ENCODE measurements at regions not wholly inside any gene's neighbourhood (a gene's known extent, or its start where the extent isn't known, plus 50 kb on each side); places are given as distances from the start of the nearest gene placed in this dataset.

DNA sequence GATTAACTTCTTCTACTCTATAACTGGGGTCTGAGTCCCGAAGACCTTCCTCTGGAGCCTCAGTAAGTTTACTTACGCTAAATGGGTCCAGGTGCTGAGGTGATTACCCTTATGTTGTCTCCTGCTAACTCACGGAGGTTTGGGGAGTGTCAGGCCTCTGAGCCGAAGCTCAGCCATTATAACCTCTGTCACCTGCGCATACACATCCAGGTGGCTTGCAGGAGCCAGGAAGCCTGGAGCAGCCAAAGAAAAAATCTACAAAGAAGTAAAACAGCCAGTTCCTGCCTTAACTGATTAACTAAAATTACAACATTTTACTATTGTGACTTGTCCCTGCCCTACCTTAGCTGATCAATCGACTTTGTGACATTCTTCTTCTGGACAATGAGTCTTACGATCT is 350.7 kb downstream of the GLRX3 start:
- H3K4me2 ChIP-seq (ENCODE audit: low read depth, low read length, poor library complexity, severe bottlenecking), result no peak overlapping the region
- no peak overlapping the region for H2AFZ ChIP-seq (ENCODE audit: low read length)
- H3K79me2 ChIP-seq (ENCODE audit: insufficient read depth, low read length), result no peaks in the 10 kb centered on the region
- peaks cover 23% of the 10 kb centered on the region; the same call in 1 of the 2 replicates for H3K9me3 ChIP-seq (ENCODE audit: insufficient read depth, low read depth, low read length)
- no peaks in the 10 kb centered on the region for H3K4me1 ChIP-seq (ENCODE audit: insufficient read depth, low read length, poor library complexity, severe bottlenecking)
- no peak overlapping the region for H3K4me3 ChIP-seq (ENCODE audit: low read length, poor library complexity, severe bottlenecking)
- no peaks in the 10 kb centered on the region for H4K20me1 ChIP-seq (ENCODE audit: insufficient read depth, low read length, poor library complexity, severe bottlenecking)
- TF ChIP-seq EZH2phosphoT487 (IDR thresholded peaks at IDR 0.05; ENCODE audit: borderline replicate concordance), result no peak
- TF ChIP-seq, protein P1, sequence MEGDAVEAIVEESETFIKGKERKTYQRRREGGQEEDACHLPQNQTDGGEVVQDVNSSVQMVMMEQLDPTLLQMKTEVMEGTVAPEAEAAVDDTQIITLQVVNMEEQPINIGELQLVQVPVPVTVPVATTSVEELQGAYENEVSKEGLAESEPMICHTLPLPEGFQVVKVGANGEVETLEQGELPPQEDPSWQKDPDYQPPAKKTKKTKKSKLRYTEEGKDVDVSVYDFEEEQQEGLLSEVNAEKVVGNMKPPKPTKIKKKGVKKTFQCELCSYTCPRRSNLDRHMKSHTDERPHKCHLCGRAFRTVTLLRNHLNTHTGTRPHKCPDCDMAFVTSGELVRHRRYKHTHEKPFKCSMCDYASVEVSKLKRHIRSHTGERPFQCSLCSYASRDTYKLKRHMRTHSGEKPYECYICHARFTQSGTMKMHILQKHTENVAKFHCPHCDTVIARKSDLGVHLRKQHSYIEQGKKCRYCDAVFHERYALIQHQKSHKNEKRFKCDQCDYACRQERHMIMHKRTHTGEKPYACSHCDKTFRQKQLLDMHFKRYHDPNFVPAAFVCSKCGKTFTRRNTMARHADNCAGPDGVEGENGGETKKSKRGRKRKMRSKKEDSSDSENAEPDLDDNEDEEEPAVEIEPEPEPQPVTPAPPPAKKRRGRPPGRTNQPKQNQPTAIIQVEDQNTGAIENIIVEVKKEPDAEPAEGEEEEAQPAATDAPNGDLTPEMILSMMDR (conservative IDR thresholded peaks at IDR 0.05; ENCODE audit: low read length), result no peak
- H3K9ac ChIP-seq (ENCODE audit: low read depth, low read length, poor library complexity, severe bottlenecking), result no peak overlapping the region
- H3K36me3 ChIP-seq (ENCODE audit: insufficient read depth, low read length), result no peaks in the 10 kb centered on the region
- no peaks in the 10 kb centered on the region for H3F3A ChIP-seq (ENCODE audit: low read depth)
- no peaks in the 10 kb centered on the region for H3K9me2 ChIP-seq (replicated peaks; ENCODE audit: low read depth, low read length)
- no peaks in the 10 kb centered on the region for H3K27me3 ChIP-seq (ENCODE audit: insufficient read depth, low read length, poor library complexity, severe bottlenecking)

DNA sequence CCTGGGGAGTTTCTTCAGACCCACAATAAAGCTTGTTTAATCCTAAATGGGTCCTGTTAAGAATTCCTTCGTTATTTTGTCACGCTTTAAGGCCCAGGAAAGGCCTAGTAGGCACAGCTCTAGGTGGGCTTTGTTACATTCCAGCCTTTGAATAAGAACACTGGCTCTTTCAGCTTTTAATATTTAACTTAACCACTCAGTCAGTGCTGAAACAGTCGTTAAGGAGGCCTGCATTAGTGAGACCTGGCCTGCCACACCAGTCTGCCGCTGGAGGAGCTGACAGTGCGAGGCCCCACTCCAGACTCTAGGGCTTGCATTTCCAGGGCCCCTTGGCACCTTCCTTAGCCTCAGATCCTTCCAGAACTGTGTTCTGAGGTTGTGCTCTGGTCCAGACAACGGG is 351.4 kb downstream of the GLRX3 start:
- no peak overlapping the region for H3K9ac ChIP-seq (ENCODE audit: low read depth, low read length, poor library complexity, severe bottlenecking)
- no peaks in the 10 kb centered on the region for H3F3A ChIP-seq (ENCODE audit: low read depth)
- no peak overlapping the region for H3K4me3 ChIP-seq (ENCODE audit: low read length, poor library complexity, severe bottlenecking)
- H3K4me2 ChIP-seq (ENCODE audit: low read depth, low read length, poor library complexity, severe bottlenecking), result no peak overlapping the region
- H3K36me3 ChIP-seq (ENCODE audit: insufficient read depth, low read length), result no peaks in the 10 kb centered on the region
- no peaks in the 10 kb centered on the region for H3K9me2 ChIP-seq (replicated peaks; ENCODE audit: low read depth, low read length)
- H4K20me1 ChIP-seq (ENCODE audit: insufficient read depth, low read length, poor library complexity, severe bottlenecking), result no peaks in the 10 kb centered on the region
- H3K4me1 ChIP-seq (ENCODE audit: insufficient read depth, low read length, poor library complexity, severe bottlenecking), result no peaks in the 10 kb centered on the region
- H2AFZ ChIP-seq (ENCODE audit: low read length), result no peak overlapping the region
- no peaks in the 10 kb centered on the region for H3K79me2 ChIP-seq (ENCODE audit: insufficient read depth, low read length)
- peaks cover 25% of the 10 kb centered on the region; the same call in 1 of the 2 replicates for H3K9me3 ChIP-seq (ENCODE audit: insufficient read depth, low read depth, low read length)
- no peaks in the 10 kb centered on the region for H3K27me3 ChIP-seq (ENCODE audit: insufficient read depth, low read length, poor library complexity, severe bottlenecking)
- TF ChIP-seq, protein P1 (conservative IDR thresholded peaks at IDR 0.05; ENCODE audit: low read length), result no peak

DNA sequence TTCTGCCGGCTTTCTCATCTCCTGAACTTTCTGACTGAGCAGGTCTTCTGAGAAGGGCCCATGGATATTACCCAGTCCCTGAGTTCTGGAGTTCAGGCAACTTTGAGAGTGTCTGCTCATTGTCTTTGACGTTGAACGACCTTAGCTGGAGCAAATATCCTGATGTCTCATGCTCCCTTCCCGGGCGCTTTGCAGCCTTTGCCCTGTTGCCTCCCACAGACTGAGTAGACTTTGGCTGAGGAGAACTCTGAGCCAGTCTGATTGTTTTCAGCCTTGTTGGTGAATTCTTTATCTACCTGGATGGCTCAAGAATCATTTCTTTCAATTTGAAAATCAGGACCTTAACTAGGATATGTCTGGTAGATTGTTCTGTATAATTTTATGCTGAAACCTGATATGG is 353.7 kb downstream of the GLRX3 start:
- TF ChIP-seq, protein P1 (conservative IDR thresholded peaks at IDR 0.05; ENCODE audit: low read length), result no peak
- no peak for TF ChIP-seq EZH2phosphoT487 (IDR thresholded peaks at IDR 0.05; ENCODE audit: borderline replicate concordance)

More for the DNA sequence above, 353.7 kb downstream of the GLRX3 start:
- Histone ChIP-seq H3K4me2 (ENCODE audit: low read depth, low read length, poor library complexity, severe bottlenecking) (no peak overlapping the region), H3K4me1 (ENCODE audit: insufficient read depth, low read length, poor library complexity, severe bottlenecking) (no peaks in the 10 kb centered on the region), H3K79me2 (ENCODE audit: insufficient read depth, low read length) (no peaks in the 10 kb centered on the region), H3K9ac (ENCODE audit: low read depth, low read length, poor library complexity, severe bottlenecking) (no peak overlapping the region), H2AFZ (ENCODE audit: low read length) (no peak overlapping the region), H3K36me3 (ENCODE audit: insufficient read depth, low read length) (no peaks in the 10 kb centered on the region), H3K9me3 (ENCODE audit: insufficient read depth, low read depth, low read length) (peaks cover 21% of the 10 kb centered on the region; the same call in 1 of the 2 replicates), H3F3A (ENCODE audit: low read depth) (no peaks in the 10 kb centered on the region), H4K20me1 (ENCODE audit: insufficient read depth, low read length, poor library complexity, severe bottlenecking) (no peaks in the 10 kb centered on the region), H3K27me3 (ENCODE audit: insufficient read depth, low read length, poor library complexity, severe bottlenecking) (no peaks in the 10 kb centered on the region), H3K4me3 (ENCODE audit: low read length, poor library complexity, severe bottlenecking) (no peak overlapping the region), H3K9me2 (replicated peaks; ENCODE audit: low read depth, low read length) (no peaks in the 10 kb centered on the region)
